ENCODE measurements at regions not wholly inside any gene's neighbourhood (a gene's known extent, or its start where the extent isn't known, plus 50 kb on each side); places are given as distances from the start of the nearest gene placed in this dataset.
"Not testable (repeated sequence)": the region's sequence is repeated elsewhere in the genome, so short reads cannot be mapped to it uniquely, and the experiment has no call there.

DNA sequence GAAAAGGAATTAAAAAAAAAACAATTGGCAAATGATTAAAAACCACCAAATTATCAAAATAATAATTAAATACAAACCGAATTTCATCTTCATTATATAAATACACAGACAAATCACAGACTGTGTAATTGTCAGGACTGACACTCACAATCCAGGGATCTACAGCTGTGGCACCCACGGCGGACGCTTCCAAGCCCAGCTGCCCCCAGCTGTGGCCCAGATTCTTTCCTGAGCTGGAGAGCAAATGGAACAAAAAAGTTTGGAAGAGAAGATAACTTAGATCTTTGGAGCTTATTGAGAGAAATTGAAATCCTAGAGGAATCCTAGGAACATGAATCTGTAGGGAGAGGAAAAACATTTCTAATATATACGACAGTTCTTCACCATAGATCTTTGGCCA lies 316.1 kb downstream of the OTUD1 start:
- DNase-seq (ENCODE audit: low spot score) = no peak

DNA sequence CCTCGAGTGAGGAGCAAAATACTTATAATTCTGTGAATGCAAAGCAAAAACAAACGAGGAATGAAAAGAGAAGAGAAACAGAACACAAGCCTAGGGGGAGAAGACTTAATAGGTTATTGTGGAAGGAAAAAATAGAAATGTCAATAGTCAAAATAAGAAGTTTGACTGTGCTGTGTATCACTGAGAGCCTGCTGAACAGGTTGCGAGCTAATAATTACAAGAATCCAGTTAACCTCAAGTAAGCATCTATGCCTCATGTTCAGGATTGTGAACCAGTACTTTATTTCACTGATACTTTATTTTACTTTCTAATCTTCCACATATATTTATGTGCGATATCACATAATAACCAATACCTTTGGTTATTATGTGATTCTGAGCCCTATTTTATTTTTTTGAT lies 316.7 kb downstream of the OTUD1 start:
- DNase-seq (ENCODE audit: low spot score) = no peak

DNA sequence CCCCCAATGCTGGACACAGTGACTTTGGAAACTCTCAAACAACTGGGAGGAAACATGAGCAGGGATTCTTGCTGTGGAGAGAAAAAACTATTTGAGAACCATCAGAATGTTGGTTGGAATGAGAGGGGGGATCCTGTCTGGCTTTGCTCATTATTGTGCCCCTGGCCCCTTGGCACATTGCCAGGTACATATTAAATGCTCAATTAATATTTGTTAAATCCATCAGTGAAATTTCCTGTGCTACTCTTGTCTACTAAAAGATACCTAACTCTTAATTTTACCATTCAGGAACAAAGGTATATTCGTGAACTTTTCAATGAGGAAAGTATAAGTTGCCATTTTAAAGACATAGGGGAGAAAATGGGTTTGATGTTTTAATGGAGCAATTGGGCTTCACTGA lies 329.4 kb downstream of the OTUD1 start:
- DNase-seq (ENCODE audit: low spot score) = no peak

DNA sequence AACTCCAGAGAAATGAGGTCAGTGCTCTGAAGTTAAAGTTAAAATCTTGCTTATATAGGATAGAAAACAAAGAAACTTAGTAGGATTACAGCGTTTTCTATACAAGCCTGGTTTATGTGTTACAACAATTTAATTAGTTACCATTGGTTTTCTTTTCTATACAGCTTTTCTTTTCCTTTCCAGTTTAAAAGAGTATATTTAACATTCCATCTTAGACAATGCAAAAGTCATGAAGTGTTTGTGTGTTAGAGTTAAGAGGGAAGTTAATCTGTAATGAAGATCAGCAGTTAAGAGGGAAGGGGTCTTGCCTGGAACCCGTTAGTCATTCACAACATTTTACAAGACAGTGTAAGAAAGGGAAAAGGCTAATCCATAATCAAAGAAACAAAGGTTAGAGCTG lies 338.3 kb downstream of the OTUD1 start:
- DNase-seq (ENCODE audit: low spot score) = no peak

DNA sequence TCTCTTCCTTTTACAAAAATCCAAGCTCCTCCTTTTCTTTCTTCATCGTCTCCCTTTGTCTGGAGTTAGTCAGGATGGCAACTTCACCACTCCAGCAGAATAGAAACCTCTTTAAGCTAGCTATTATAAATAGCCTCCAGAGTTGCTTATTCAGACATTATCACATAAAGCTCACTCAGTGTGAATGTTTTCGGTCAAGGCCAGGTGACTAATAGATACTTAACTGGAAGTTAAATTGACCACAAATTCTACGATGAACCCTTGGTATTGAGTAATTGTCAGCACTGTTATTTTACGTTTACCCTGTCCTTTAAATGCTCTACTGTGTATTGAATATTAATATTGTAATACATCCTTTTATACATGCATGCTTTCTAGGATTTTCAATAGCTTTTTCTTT lies 340.4 kb downstream of the OTUD1 start:
- no peak for DNase-seq (ENCODE audit: low spot score)

DNA sequence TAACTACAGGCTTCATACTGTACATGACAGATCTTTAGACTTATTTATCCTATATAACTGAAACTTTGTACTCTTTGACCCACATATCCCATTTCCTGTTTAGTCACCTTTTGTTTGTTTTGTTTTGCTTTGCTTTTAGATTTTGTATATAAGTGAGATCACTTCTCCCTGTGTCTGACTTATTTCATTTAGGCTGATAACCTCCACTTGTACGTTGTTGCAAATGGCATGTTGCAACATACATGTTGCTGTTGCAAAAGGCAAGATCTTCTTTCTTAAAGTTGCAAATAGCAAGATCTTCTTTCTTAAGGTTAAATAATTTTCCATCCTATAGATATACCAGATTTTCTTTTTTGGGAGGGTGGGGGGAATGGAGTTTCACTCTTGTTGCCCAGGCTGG lies 341.5 kb downstream of the OTUD1 start:
- no peak for DNase-seq (ENCODE audit: low spot score)

DNA sequence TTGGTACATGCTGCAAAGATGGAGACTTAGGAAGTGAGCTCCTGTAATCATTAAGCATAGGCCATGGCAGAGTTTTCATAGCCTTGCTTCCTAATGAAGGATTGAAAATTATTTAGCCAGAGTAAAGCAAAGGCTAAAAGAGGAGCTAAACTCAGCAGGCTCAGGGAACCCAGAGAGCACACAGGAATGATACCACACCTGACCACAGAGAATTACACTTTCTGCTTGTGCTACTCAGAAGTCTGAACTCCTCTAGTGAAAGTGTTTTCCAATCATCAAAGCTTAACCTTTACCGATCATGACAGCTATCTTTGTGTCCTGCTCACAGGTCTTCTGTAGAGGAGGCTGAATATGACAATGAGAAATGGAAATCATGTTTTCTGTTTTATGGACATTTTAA lies 347.7 kb downstream of the OTUD1 start:
- DNase-seq (ENCODE audit: low spot score) = no peak

DNA sequence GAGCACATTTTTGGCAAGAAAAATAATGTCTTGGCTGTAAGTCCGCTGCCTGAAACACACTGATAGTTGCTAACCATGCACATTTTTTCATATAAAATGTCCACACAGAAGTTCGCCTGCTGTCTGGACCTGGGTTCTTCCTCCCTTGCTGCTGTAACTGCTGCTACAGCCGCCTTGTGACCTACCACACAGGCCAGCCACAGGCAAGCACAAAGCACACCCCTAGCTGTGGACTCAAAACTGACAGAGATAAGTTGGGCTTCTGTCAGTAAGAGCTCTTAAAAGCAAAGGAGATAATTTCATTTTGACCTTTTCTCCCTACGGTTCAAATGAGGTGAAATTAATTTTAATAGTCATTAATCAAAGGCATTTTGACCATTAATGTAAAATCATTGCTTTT lies 354.7 kb downstream of the OTUD1 start:
- no peak for DNase-seq (ENCODE audit: low spot score)

DNA sequence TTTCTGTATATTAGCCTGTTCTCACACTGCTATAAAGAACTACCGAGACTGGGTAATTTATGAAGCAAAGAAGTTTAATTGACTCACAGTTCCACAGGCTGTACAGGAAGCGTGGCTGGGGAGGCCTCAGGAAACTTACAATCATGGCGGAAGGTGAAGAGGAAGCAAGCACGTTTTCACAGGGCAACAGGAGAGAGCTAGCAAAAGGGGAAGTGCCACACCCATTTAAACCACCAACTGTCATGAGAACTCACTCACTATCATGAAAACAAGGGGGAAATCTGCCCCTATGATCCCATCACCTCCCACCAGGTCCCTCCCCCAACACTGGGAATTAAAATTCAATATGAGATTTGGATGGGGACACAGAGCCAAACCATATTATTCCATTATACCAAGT lies 358.6 kb downstream of the OTUD1 start:
- not testable (repeated sequence) for DNase-seq (ENCODE audit: low spot score)

DNA sequence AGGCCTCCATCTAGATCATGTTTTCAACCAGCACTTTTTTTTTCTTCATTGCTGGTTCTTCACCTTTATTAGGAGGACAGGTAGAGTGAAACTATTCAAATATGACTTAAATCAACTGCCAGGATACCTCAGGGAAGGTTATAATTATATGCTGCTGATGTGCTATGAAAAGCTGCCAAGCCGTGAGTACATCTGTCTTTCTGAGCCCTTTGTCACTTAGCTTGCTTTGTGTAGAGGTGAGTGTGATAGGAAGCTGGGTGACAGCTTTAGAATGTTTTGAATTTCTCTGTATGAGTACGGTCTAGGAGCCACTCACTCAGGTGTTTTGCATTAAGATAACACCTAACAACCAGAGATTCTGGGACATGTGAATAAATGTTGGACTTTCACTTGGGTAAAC lies 365.2 kb downstream of the OTUD1 start:
- no peak for DNase-seq (ENCODE audit: low spot score)

DNA sequence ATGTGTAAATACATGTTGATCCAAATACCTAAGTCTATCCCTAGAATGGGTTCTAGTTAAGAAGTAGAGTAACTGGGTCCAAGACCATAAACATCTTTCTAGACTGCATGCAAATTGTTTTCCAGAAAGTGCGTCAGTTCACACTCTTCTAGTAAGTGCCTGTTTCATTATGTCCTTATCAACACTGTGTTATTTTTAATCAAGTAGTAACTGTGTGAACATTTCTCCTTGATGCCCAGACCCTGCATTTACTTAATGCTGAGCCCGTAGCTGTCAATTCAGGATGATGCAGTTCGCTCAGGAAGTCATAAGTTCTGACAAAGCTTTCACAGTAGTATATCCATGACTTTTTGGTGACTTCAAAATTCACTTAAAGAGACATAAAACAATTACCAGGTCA lies 374.8 kb downstream of the OTUD1 start:
- no peak for DNase-seq (ENCODE audit: low spot score)

DNA sequence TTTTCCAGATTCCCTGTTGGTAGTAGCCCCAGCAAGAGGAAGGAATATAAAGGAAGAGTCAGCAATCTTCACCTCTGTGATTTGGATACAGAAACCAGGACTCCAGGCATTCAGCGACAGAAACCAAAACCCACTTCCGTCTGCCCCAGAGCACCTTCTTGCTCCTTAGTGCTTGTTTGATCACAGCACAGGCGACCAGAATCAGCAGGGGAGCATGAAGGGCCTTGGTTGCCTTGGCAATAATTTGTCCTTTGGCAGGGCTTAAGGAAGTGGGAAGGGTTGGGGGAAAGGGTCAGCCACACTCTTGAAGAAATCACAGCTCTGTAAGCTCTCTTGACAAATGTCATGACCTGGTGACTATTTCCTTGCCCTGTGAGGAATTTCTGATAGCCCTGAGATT lies 379.6 kb downstream of the OTUD1 start:
- no peak for DNase-seq (ENCODE audit: low spot score)

DNA sequence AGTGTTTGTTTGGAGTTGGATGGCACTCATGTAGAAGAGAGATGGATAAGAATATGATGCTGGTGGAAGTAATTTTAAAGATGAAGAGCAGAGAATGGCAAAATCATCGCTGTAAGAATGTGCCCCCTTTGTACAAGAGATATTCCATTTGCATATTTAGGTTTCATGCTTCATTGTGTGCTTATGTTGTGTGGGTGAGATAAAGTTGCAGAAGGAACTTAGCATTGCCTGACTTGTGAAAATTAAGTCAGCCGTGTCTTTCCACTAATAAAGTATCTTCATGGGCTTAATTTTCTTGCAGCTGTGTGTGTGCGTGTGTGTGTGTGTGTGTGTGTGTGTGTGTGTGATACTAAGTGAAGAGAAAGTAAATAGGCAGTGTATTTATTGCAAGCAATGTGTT lies 381.9 kb downstream of the OTUD1 start:
- DNase-seq (ENCODE audit: low spot score) = no peak

DNA sequence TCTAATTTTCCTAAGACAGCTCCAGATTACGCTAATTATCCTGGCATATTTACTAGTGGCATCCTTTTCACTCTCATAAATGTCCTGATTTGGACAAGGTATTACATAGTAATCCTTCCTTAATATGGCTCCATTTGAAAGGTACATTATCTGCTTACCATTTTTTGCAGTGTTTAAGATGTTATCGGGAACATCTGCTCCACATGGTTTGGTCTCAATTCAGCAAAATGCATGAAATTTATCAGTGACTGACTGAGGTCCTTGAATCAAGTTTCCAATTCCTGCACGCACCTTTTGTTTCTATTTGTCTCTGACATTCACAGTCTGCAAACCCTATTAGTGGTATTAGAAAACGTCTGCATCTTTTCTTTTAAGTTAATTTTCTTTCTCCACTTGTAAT lies 384.1 kb upstream of the KIAA1217 start:
- DNase-seq (ENCODE audit: low spot score) = no peak

DNA sequence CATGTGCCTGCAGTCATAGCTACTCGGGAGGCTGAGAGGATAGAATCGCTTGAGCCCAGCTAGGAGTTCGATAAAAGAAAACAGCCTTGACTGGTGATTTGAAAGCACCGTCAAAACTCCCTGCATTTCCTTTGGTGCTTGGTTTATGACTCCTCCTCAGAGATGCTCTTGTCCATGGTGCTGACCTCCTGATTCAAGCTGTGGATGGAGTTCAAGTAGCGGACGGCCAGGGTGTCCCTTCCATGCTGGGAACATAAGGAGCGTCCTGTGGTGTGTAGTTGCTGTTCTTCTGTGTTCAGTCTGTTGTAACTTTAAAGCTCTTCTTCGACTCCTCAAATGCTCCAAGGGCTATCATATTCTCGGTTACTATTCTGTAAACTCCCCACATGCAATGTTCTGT lies 382.5 kb upstream of the KIAA1217 start:
- DNase-seq (ENCODE audit: low spot score) = no peak

DNA sequence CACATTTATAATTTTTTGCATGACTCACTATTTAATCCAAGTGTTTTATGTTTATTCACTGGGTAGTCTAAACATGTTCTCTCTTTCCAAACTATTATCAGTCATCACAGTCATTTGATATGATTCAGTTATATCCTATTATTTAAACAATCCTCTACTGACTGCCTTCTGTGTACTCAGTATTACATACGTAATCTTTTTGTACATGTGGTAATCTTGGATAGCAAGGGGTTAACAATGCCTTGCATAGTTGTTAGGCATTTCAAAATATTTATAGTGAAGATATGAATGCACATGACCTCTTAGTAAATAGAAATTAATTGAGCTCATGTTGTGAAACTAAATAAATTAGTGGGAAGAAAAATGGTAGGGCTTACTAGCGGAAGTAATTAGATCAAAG lies 379.4 kb upstream of the KIAA1217 start:
- no peak for DNase-seq (ENCODE audit: low spot score)

DNA sequence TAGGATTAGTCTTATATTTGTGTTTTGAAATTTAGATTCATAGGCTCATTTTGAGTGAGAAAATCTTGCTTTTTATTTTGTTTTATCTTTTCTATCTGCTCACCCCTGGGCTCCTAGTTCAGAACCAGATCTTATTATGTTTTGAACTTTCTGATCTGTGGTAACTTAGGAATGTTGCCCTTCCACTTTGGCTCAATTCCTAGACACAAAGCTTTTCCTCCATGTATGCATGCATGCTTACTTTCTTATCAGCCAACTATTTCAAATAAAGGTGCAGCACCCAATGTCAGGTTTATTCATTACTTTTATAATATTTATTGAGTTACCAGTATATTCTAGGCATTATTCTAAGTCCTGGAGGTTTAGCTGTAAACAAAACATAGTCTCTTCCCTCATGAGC lies 374.8 kb upstream of the KIAA1217 start:
- DNase-seq (ENCODE audit: low spot score) = no peak

DNA sequence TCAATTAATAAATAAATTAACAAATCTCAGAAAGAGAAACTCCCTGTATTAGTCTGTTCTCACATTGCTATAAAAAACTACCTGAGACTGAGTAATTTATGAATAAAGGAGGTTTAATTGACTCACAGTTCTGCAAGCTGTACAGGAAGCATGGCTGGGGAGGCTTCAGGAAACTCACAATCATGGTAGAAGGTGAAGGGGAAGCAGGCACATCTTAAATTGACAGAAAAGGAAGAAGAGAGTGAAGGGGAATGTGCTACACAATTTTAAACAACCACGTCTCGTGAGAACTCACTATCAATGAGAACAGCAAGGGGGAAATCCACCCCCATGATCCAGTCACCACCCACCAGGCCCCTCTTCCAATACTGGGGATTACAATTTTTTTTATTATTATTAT lies 358.3 kb upstream of the KIAA1217 start:
- DNase-seq (ENCODE audit: low spot score) = no peak

DNA sequence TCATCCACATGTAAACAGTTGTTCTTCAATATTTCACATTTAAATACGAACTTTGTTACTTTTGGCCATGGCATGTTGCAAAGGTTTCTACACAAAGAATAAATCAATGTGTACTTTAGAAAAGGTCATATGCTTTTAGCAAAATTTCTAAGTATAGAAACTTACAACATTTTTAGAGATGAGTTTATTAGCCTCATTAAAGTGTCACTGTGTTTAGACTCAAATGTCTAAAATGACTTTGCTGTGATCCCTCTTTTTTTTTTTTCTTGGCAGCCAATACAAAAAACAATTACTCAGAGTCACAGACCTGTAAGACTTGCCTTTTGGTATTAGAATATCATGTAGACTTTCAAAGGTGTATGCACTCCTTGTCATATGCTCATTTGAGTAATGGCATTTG lies 349.3 kb upstream of the KIAA1217 start:
- DNase-seq (ENCODE audit: low spot score) = no peak

DNA sequence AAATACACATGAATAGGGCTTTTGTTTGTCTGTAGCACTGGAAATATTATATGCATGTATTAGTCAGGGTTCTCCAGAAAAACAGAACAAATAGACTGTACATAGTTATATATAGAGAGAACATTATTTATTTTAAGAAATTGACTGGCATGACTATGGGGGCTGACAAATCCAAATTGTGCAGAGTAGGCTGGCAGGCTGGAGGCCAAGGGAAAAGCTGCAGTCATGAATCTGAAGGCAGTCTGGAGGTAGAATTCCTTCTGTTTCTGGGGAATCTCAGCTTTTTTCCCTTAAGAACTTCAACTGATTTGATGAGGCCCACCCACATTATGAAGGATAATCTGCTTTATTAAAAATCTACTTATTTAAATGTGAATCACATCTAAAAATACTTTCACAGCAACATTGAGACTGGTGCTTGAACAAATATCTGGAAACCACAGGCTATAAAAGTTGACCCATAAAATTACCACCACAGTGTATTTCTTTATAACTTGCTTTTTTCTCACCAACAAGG lies 344.2 kb upstream of the KIAA1217 start:
- DNase-seq (ENCODE audit: low spot score) = no peak

DNA sequence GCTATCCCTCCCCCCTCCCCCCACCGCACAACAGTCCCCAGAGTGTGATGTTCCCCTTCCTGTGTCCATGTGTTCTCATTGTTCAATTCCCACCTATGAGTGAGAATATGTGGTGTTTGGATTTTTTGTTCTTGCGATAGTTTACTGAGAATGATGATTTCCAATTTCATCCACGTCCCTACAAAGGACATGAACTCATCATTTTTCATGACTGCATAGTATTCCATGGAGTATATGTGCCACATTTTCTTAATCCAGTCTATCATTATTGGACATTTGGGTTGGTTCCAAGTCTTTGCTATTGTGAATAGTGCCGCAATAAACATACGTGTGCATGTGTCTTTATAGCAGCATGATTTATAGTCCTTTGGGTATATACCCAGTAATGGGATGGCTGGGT lies 342.0 kb upstream of the KIAA1217 start:
- not testable (repeated sequence) for DNase-seq (ENCODE audit: low spot score)

DNA sequence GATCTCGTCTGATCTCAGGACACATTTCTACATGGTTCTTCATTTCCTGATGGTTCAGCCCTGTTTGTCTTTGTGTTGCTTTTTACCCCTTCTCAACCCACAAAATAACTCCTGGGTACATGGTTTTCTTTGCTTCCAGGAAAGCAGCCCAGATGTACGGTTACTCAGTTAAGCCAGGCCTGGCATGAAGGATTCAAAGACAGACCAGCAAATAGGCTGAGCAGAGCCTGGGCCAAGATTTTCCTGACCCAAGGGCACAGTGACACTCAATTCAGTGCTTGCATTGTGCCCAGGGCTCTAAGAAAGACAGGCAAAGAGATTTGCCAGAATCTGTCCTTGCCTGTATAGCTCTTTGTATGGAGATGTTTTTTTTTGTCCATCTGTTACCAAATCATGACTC lies 340.8 kb upstream of the KIAA1217 start:
- DNase-seq (ENCODE audit: low spot score) = no peak

DNA sequence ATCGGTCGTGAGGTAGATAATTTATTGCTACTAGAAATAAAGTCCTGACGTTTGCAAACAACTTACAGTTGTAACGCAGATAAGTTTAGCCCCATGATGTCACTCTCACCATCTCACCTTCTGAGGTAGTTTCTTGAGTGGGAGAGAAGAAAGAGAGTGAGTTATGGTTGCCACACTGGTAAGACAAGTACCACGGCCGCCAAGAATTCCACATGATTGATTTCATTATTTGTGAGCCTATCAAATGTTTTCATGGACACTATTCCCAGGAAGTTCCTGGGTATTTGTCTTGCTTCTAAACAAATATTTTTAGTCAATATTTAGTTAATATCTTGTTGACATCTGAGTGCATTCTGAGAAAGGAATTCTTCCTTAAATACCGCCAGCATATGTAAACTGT lies 339.4 kb upstream of the KIAA1217 start:
- DNase-seq (ENCODE audit: low spot score) = no peak

DNA sequence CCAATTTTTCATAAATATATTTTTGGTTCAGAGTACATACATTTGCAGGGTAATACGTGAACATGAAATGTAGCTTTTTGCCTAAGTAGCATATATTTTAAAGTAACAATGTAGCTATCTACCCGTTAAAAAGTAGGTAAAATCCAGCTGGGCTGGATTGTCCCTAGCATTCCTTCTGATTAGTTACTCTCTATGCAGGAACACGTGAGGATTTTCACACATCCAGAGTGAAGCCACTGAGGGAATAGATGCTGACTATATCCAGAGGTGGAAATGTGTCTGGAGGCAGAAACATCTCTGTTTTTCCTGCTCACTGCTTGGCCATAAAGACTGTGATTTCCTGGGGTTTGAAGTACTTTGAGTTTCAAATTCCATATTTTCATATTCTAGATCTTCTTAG lies 338.9 kb upstream of the KIAA1217 start:
- no peak for DNase-seq (ENCODE audit: low spot score)

Data from CD4-positive, alpha-beta T cell treated with Interleukin-2 at 100 ng/mL for 4 hours (primary cell).